GM12891 (cell line): ENCODE measurements at regions not wholly inside any gene's neighbourhood (a gene's known extent, or its start where the extent isn't known, plus 50 kb on each side); places are given as distances from the start of the nearest gene placed in this dataset.

Experiments used
- PAX5 ChIP-seq: IDR thresholded peaks from 2 replicates; pipeline ENCODE4 v1.6.1; 2011; ENCODE audit warnings: low read length, moderate library complexity, mild to moderate bottlenecking; ENCODE audit not compliant: insufficient read depth, severe bottlenecking
- POLR2A ChIP-seq: IDR thresholded peaks from 2 replicates; pipeline ENCODE4 v1.6.1; 2011; ENCODE audit warnings: low read depth, low read length, control low read depth
- POLR2AphosphoS5 ChIP-seq: IDR thresholded peaks from 2 replicates; pipeline ENCODE4 v1.6.1; 2011; ENCODE audit warnings: low read depth, low read length, control low read depth
- POU2F2 ChIP-seq: IDR thresholded peaks from 2 replicates; pipeline ENCODE4 v1.6.1; 2011; ENCODE audit warnings: low read depth, mild to moderate bottlenecking, control low read depth, low read length, moderate library complexity
- TAF1 ChIP-seq: IDR thresholded peaks from 2 replicates; pipeline ENCODE4 v1.6.1; 2011; ENCODE audit warnings: low read depth, low read length, control low read depth

- TF ChIP-seq POLR2A (no peak), POLR2AphosphoS5 (no peak), TAF1 (no peak), POU2F2 (no peak), PAX5 (no peak)
Measured at GRCh38 chr3:27885641-27886040, 163.5 kb upstream of the EOMES start.
